ENCODE measurements at regions not wholly inside any gene's neighbourhood (a gene's known extent, or its start where the extent isn't known, plus 50 kb on each side); places are given as distances from the start of the nearest gene placed in this dataset.

DNA sequence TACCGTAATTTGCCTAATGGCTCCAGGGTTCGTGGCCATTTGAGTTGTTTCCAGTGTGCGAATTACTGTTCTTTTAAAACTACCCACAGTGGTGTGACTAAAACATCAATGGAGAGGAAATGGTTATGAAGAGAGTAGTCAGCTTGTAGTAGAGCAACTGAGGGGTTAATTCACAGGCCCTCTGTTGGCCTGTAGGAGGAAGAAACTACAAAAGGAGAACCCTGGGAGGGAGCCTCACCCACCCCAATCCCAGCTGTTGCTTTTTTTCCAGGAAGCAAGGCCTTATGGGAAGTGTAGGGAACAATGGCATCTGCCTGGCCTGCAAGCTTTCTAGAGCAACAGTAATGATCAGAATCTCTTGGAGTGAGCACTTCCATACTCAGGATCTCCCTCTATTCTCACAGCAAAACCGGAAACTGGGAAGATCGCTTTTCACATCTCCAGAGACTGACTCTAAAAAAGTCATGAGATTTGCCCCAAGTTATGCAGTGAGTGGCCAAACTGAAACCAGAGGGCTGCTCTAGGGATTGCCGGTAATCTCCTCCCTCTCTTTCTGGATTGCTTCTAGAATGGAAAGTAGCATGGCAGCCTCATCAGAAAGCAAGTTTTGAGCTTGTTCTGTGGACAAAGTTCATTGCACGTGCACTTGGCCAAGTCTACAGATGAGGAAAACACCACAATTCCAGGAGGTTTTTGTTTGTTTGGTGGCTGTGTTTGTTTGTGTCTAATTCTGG is 125.3 kb upstream of the PWP1 start:
- CTCF ChIA-PET = no interaction called here
- Histone ChIP-seq H3K27ac (ENCODE audit: insufficient read depth in 1 of 2, low read depth in 1 of 2, low read length in 2 of 2, poor library complexity in 1 of 2, severe bottlenecking in 2 of 2) (no peak overlapping the region), H3K9me3 (ENCODE audit: control extremely low read depth in 1 of 5, control insufficient read depth in 4 of 5, insufficient read depth in 2 of 5, low read depth in 1 of 5, low read length in 4 of 5) (no peaks in the 10 kb centered on the region), H3K4me3 (ENCODE audit: control insufficient read depth in 1 of 7, extremely low read depth in 1 of 7, insufficient read depth in 4 of 7, low read depth in 2 of 7, low read length in 6 of 7) (no peak overlapping the region), H3K4me1 (ENCODE audit: control extremely low read depth in 1 of 4, control insufficient read depth in 4 of 4, insufficient read depth in 4 of 4, low read length in 3 of 4) (no peaks in the 10 kb centered on the region), H3K36me3 (ENCODE audit: control insufficient read depth in 4 of 4, insufficient read depth in 4 of 4, low read length in 3 of 4) (no peaks in the 10 kb centered on the region), H3K27me3 (replicated peaks in 2 of 5; ENCODE audit: control insufficient read depth in 4 of 5, insufficient read depth in 5 of 5, low read length in 4 of 5) (no peaks in the 10 kb centered on the region)
- POLR2A ChIA-PET = no interaction called here
- peak in 2 of 3 donors; percentile 3 to 4 for DNase-seq
- 100% methylated on average over 3 of the region's 7 CpGs for WGBS (ENCODE audit: insufficient coverage)

DNA sequence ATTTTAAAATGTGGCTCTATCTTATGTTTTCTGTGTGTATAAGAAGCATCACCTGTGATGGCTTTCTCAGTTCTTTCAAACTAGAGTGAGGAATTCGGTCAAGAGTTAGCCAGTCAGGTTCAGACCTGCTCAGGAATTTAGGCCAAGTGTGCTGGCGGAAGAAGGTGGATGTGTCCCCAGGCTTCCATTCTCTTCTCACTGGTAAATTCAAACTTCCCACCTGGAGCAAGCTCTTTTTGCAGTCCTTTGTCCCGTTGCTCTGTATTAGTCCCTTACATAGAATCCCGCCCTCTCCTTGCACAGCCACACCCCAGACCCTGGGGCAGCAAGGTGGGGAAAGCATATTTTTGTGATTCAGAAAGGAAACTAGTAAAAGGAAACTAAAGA is 124.7 kb upstream of the PWP1 start:
- POLR2A ChIA-PET = no interaction called here
- H3K27ac ChIP-seq (ENCODE audit: insufficient read depth in 1 of 2, low read depth in 1 of 2, low read length in 2 of 2, poor library complexity in 1 of 2, severe bottlenecking in 2 of 2) = no peak overlapping the region
- WGBS (ENCODE audit: insufficient coverage) = 100% methylated on average over 2 of the region's 4 CpGs

DNA sequence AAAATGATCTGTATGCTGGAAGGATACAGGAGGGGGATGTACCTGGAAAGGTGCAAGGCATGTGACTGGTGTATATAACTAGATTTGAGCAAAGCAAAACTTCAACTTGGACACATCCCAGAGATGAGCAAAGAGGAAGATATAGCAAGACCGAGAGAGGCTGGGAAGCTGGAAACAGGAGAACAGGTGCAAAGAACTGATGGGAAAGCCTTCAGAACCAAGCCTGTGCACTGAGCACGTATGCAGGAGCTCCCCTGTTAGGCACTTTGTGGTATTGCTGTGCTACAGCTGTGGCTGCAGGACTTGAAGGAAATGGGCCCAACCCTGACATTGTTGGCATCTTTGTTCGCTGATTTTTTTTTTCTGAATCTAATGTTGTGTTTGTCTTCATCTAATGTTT is 120.7 kb upstream of the PWP1 start:
- 71% methylated on average over 2 of the region's 3 CpGs for WGBS (ENCODE audit: insufficient coverage)
- peak; percentile 5 to 39 (median 30) for DNase-seq
- POLR2A ChIA-PET = no interaction called here

More for the DNA sequence above, 124.7 kb upstream of the PWP1 start:
- Histone ChIP-seq H3K27me3 (replicated peaks in 2 of 5; ENCODE audit: control insufficient read depth in 4 of 5, insufficient read depth in 5 of 5, low read length in 4 of 5) (no peaks in the 10 kb centered on the region), H3K4me3 (ENCODE audit: control insufficient read depth in 1 of 7, extremely low read depth in 1 of 7, insufficient read depth in 4 of 7, low read depth in 2 of 7, low read length in 6 of 7) (no peak overlapping the region), H3K36me3 (ENCODE audit: control insufficient read depth in 4 of 4, insufficient read depth in 4 of 4, low read length in 3 of 4) (no peaks in the 10 kb centered on the region), H3K4me1 (ENCODE audit: control extremely low read depth in 1 of 4, control insufficient read depth in 4 of 4, insufficient read depth in 4 of 4, low read length in 3 of 4) (no peaks in the 10 kb centered on the region), H3K9me3 (ENCODE audit: control extremely low read depth in 1 of 5, control insufficient read depth in 4 of 5, insufficient read depth in 2 of 5, low read depth in 1 of 5, low read length in 4 of 5) (no peaks in the 10 kb centered on the region)
- CTCF ChIA-PET = no interaction called here
- no peak for DNase-seq

GRCh38 chr12:107565551-107565950 is 120.0 kb upstream of the PWP1 start:
- 95% methylated on average over 5 of the region's 5 CpGs for WGBS (ENCODE audit: insufficient coverage)
- ChIA-PET POLR2A (no interaction called here), CTCF (interaction anchor here (0.8 to 1.4 kb wide), 3 partner anchors 10 to 439 kb away, joined by 3 to 4 read pairs (median 3); no protein-coding TSS in a partner anchor)
- no peak for DNase-seq
- no peaks in the 10 kb centered on the region for H3K9me3 ChIP-seq (ENCODE audit: control extremely low read depth in 1 of 5, control insufficient read depth in 4 of 5, insufficient read depth in 2 of 5, low read depth in 1 of 5, low read length in 4 of 5)
- H3K36me3 ChIP-seq (ENCODE audit: control insufficient read depth in 4 of 4, insufficient read depth in 4 of 4, low read length in 3 of 4) = no peaks in the 10 kb centered on the region
- H3K4me1 ChIP-seq (ENCODE audit: control extremely low read depth in 1 of 4, control insufficient read depth in 4 of 4, insufficient read depth in 4 of 4, low read length in 3 of 4) = no peaks in the 10 kb centered on the region
- no peak overlapping the region for H3K4me3 ChIP-seq (ENCODE audit: control insufficient read depth in 1 of 7, extremely low read depth in 1 of 7, insufficient read depth in 4 of 7, low read depth in 2 of 7, low read length in 6 of 7)
- H3K27me3 ChIP-seq (replicated peaks in 2 of 5; ENCODE audit: control insufficient read depth in 4 of 5, insufficient read depth in 5 of 5, low read length in 4 of 5) = no peaks in the 10 kb centered on the region
- H3K27ac ChIP-seq (ENCODE audit: insufficient read depth in 1 of 2, low read depth in 1 of 2, low read length in 2 of 2, poor library complexity in 1 of 2, severe bottlenecking in 2 of 2) = no peak overlapping the region

More for the DNA sequence above, 120.7 kb upstream of the PWP1 start:
- Histone ChIP-seq H3K4me3 (ENCODE audit: control insufficient read depth in 1 of 7, extremely low read depth in 1 of 7, insufficient read depth in 4 of 7, low read depth in 2 of 7, low read length in 6 of 7) (no peak overlapping the region), H3K27me3 (replicated peaks in 2 of 5; ENCODE audit: control insufficient read depth in 4 of 5, insufficient read depth in 5 of 5, low read length in 4 of 5) (no peaks in the 10 kb centered on the region), H3K36me3 (ENCODE audit: control insufficient read depth in 4 of 4, insufficient read depth in 4 of 4, low read length in 3 of 4) (no peaks in the 10 kb centered on the region), H3K4me1 (ENCODE audit: control extremely low read depth in 1 of 4, control insufficient read depth in 4 of 4, insufficient read depth in 4 of 4, low read length in 3 of 4) (no peaks in the 10 kb centered on the region), H3K9me3 (ENCODE audit: control extremely low read depth in 1 of 5, control insufficient read depth in 4 of 5, insufficient read depth in 2 of 5, low read depth in 1 of 5, low read length in 4 of 5) (no peaks in the 10 kb centered on the region), H3K27ac (ENCODE audit: insufficient read depth in 1 of 2, low read depth in 1 of 2, low read length in 2 of 2, poor library complexity in 1 of 2, severe bottlenecking in 2 of 2) (no peak overlapping the region)
- CTCF ChIA-PET = interaction anchor here (0.6 to 1.4 kb wide), 5 partner anchors 11 to 1583 kb away, joined by 3 to 4 read pairs (median 3); no protein-coding TSS in a partner anchor

GRCh38 chr12:107567876-107568619 is 117.6 kb upstream of the PWP1 start:
- Histone ChIP-seq H3K27ac (ENCODE audit: insufficient read depth in 1 of 2, low read depth in 1 of 2, low read length in 2 of 2, poor library complexity in 1 of 2, severe bottlenecking in 2 of 2) (no peak overlapping the region), H3K4me1 (ENCODE audit: control extremely low read depth in 1 of 4, control insufficient read depth in 4 of 4, insufficient read depth in 4 of 4, low read length in 3 of 4) (no peaks in the 10 kb centered on the region), H3K4me3 (ENCODE audit: control insufficient read depth in 1 of 7, extremely low read depth in 1 of 7, insufficient read depth in 4 of 7, low read depth in 2 of 7, low read length in 6 of 7) (no peak overlapping the region), H3K36me3 (ENCODE audit: control insufficient read depth in 4 of 4, insufficient read depth in 4 of 4, low read length in 3 of 4) (no peaks in the 10 kb centered on the region), H3K27me3 (replicated peaks in 2 of 5; ENCODE audit: control insufficient read depth in 4 of 5, insufficient read depth in 5 of 5, low read length in 4 of 5) (no peaks in the 10 kb centered on the region), H3K9me3 (ENCODE audit: control extremely low read depth in 1 of 5, control insufficient read depth in 4 of 5, insufficient read depth in 2 of 5, low read depth in 1 of 5, low read length in 4 of 5) (peaks cover 0 to 2% (median 0%) of the 10 kb centered on the region in 5 experiments)
- POLR2A ChIA-PET = no interaction called here
- CTCF ChIA-PET = interaction anchor here (0.9 to 1.2 kb wide), 2 partner anchors 39 to 165 kb away, joined by 3 to 4 read pairs; no protein-coding TSS in a partner anchor
- DNase-seq = no peak
- no CpG with 5 or more reads among the region's 6 CpGs for WGBS (ENCODE audit: insufficient coverage)

DNA sequence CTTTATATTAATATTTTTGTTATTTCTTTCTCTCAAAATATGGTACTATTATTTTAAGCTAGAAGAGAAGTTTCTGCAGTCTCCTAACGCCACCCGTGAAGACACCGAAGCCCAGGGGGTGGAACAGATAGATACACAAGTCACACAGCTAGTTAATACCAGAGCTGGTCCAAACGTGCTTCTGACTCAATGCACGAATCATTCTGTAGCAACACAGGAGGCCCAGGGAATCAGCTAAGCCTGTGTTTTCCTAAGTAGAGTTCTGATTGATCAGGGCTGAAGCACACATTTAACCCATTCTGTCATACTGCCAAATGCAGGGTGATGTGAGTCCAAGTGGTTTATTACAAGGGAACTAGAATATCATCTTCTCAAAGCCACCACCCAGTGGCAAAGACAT is 116.9 kb upstream of the PWP1 start:
- Histone ChIP-seq H3K4me1 (ENCODE audit: control extremely low read depth in 1 of 4, control insufficient read depth in 4 of 4, insufficient read depth in 4 of 4, low read length in 3 of 4) (no peaks in the 10 kb centered on the region), H3K4me3 (ENCODE audit: control insufficient read depth in 1 of 7, extremely low read depth in 1 of 7, insufficient read depth in 4 of 7, low read depth in 2 of 7, low read length in 6 of 7) (no peak overlapping the region), H3K27me3 (replicated peaks in 2 of 5; ENCODE audit: control insufficient read depth in 4 of 5, insufficient read depth in 5 of 5, low read length in 4 of 5) (no peaks in the 10 kb centered on the region), H3K9me3 (ENCODE audit: control extremely low read depth in 1 of 5, control insufficient read depth in 4 of 5, insufficient read depth in 2 of 5, low read depth in 1 of 5, low read length in 4 of 5) (peaks cover 0 to 2% (median 0%) of the 10 kb centered on the region in 5 experiments), H3K27ac (ENCODE audit: insufficient read depth in 1 of 2, low read depth in 1 of 2, low read length in 2 of 2, poor library complexity in 1 of 2, severe bottlenecking in 2 of 2) (no peak overlapping the region), H3K36me3 (ENCODE audit: control insufficient read depth in 4 of 4, insufficient read depth in 4 of 4, low read length in 3 of 4) (no peaks in the 10 kb centered on the region)
- CTCF ChIA-PET = interaction anchor here (1.2 kb wide), 1 partner anchor 166 kb away, joined by 4 read pairs; no protein-coding TSS in a partner anchor
- DNase-seq = no peak
- WGBS (ENCODE audit: insufficient coverage) = no CpG with 5 or more reads among the region's 5 CpGs
- POLR2A ChIA-PET = no interaction called here

GRCh38 chr12:107570721-107571120 is 114.9 kb upstream of the PWP1 start:
- H3K27me3 ChIP-seq (replicated peaks in 2 of 5; ENCODE audit: control insufficient read depth in 4 of 5, insufficient read depth in 5 of 5, low read length in 4 of 5) = peaks cover 0 to 2% (median 0%) of the 10 kb centered on the region in 5 experiments
- no peak overlapping the region for H3K27ac ChIP-seq (ENCODE audit: insufficient read depth in 1 of 2, low read depth in 1 of 2, low read length in 2 of 2, poor library complexity in 1 of 2, severe bottlenecking in 2 of 2)
- 80% methylated on average over 1 of the region's 1 CpG for WGBS (ENCODE audit: insufficient coverage)
- H3K4me1 ChIP-seq (ENCODE audit: control extremely low read depth in 1 of 4, control insufficient read depth in 4 of 4, insufficient read depth in 4 of 4, low read length in 3 of 4) = no peaks in the 10 kb centered on the region
- CTCF ChIA-PET = interaction anchor here (0.6 to 1.9 kb wide), 2 partner anchors 210 to 439 kb away, joined by 3 to 6 read pairs; no protein-coding TSS in a partner anchor
- POLR2A ChIA-PET = no interaction called here
- H3K4me3 ChIP-seq (ENCODE audit: control insufficient read depth in 1 of 7, extremely low read depth in 1 of 7, insufficient read depth in 4 of 7, low read depth in 2 of 7, low read length in 6 of 7) = no peak overlapping the region
- DNase-seq = no peak
- H3K36me3 ChIP-seq (ENCODE audit: control insufficient read depth in 4 of 4, insufficient read depth in 4 of 4, low read length in 3 of 4) = no peaks in the 10 kb centered on the region
- H3K9me3 ChIP-seq (ENCODE audit: control extremely low read depth in 1 of 5, control insufficient read depth in 4 of 5, insufficient read depth in 2 of 5, low read depth in 1 of 5, low read length in 4 of 5) = peaks cover 0 to 2% (median 0%) of the 10 kb centered on the region in 5 experiments

Data from common myeloid progenitor, CD34-positive (primary cell).